ENCODE measurements at regions not wholly inside any gene's neighbourhood (a gene's known extent, or its start where the extent isn't known, plus 50 kb on each side); places are given as distances from the start of the nearest gene placed in this dataset.

DNA sequence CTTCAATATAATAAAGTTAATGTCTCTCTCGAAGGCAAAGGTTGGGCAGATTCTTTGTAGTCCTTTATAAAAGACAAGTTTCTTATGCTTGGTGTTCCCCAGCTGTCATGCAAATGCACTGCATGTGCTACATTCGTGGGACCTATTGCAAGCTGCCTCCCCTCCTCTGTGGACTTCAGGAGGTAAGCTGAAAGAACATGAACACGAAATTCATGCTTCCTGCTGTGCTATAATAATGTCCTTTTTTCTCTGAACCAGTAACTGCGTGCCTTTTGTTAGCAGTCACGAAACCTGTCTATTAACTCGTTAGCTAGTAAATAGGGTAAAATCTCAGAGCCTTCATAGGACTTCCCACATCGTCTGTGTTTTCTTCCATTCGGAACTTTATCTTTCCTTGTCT, 363.5 kb downstream of the CDH9 start:
- no peak for DNase-seq

DNA sequence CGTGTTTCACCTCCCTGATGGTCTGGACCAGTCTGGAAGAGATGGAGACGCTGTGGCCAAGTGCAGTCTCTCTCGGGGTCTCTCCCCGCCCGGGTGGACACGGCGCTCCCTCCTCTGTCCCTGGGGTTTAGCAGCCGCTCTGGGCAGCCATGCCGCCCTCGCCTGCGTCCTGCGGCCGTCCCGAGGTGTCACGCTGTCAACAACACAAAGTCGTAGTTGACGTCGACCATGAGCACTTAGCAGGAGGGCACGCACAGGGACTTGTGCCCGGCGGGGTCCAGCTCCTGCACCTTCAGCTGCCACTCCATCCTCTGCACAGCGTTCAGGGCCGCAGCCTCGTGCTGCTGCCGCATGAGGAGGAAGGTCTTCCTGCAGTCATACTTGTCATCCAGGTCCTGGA, 368.9 kb downstream of the CDH9 start:
- no peak for DNase-seq

GRCh38 chr5:26669031-26669430, 369.4 kb downstream of the CDH9 start:
- DNase-seq, result no peak

GRCh38 chr5:26666371-26666770, 372.0 kb downstream of the CDH9 start:
- no peak for DNase-seq

DNA sequence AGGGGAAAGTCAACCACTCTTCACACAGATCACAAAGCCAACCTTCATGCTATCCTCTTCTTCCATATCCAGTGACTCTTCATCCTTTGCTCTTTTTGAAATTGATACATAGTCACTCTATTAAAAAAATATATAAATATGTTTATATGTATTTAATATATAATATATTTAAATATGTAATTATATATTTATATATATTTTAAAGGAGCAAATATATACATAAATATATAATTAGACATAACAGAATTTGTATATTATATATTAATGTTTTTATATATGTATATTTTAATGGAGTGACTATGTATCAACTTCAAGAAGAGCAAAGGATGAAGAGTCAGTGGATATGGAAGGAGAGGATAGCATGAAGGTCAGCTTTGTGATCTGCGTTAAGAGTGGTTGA, 374.9 kb downstream of the CDH9 start:
- DNase-seq, result no peak

- DNase-seq, result no peak
Observed at GRCh38 chr5:26662806-26663360, 375.5 kb downstream of the CDH9 start.

DNA sequence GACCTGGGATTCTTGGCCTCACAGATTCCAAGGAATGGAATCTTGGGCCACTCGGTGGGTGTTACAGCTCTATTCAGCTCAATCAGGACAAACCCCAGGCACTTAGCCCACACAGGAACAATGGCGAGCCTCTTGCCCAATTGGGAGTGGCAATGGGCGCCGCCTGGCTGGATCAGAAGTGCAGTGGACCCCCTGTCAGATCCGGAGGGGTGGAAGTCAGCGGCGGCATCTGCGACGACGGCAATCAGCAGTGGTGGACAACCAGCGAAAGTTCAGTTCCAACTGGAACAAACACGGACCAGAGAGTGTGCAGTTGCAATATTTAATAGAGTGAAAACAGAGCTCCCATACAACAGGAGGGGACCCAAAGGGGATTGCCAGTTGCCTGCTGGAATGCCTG, 378.3 kb downstream of the CDH9 start:
- no peak for DNase-seq

DNA sequence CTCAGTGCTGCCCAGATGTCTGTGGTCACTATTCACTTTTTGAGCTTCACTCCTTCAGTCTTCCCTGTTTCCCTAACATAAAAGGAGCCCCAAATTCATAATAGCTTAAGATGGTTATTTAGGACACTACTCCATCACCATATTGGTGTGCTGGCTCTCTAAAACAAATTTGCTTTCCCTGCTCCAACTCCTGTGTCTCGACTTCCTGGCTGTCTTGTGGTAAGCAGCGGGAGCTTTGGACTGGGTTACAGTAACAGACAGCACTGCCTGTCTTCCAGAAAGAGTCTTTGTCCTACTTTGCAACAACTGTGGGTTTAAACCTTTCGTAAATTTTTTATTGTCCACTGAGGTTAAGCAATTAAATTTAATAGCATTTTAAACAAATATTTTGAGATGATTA, 389.4 kb downstream of the CDH9 start:
- peak in 2 of 3 donors; percentile 1 to 20 for DNase-seq

- no peak for DNase-seq
Observed at GRCh38 chr5:26647781-26648180, 390.6 kb downstream of the CDH9 start.

GRCh38 chr5:26645659-26646058, 392.7 kb downstream of the CDH9 start:
- no peak for DNase-seq

DNA sequence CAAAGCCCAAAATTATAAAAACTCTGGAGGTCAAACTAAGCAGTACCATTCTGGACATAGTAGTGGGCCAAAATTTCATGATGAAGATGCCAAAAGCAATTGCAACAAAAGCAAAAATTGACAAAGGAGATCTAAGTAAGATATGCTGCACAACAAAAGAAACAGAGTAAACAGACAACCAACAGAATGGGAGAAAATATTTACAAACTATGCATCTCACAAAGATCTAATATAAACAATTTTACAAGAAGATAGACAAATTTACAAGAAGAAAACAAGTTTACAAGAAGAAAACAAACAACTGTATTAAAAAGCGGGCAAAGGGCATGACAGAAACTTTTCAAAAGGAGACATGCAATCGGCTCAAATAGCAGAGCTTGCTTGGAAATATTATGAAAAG, 396.9 kb downstream of the CDH9 start:
- DNase-seq, result no peak

- DNase-seq, result no peak
Observed at GRCh38 chr5:26625099-26625498, 413.3 kb downstream of the CDH9 start.

- no peak for DNase-seq
Observed at GRCh38 chr5:26622947-26623346, 415.4 kb downstream of the CDH9 start.

DNA sequence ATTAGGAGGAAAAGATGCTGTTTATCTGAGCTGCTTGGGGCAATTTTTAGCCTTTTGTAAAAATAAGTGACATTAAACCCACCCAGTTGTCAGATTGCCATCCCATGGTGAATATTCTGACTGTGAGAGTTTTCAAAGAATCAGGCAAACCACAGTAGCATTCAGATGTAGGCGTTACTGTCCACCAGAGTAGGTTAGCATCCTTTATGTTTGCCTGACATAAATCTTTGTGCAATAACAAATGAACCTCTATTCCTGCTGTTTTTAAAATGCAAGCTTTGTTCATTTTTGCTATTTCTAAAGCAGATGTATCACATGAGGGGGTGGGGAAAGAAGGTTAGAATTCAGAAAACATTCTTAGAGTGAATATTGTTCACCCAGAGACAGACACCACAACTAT, 427.8 kb downstream of the CDH9 start:
- DNase-seq, result no peak

- DNase-seq, result no peak
Observed at GRCh38 chr5:26601563-26601962, 436.8 kb downstream of the CDH9 start.

DNA sequence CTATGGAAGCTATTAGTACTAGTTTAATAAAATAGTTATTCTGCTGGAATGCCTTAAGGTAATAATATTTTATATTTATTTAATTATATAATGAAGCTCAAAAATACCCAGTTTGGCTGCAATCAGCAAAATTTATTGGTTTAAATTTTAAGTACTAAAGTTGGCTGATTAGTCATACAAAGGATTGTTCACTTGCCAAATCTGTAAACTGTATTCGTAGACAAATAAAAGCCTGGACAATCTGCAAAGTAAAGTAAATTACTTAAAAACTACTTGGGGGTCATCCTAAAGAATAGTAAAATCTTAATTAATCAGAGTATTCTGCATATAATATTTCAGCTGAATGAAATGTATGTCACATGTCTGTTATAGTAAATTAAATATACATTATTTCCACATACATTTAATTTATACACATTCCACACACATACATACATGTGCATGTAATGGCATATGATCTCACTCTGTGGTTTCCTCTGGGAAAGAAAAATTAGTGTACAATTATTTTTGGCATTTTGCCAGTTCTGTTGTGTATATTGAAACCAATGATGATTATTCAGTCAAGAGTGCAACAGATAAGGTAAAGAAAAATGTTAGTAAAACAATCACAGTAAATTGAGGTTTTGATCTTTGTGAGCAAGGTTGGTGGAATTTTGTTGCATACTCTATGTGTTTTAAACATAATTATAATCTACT, 455.9 kb downstream of the CDH9 start:
- no peak for DNase-seq

DNA sequence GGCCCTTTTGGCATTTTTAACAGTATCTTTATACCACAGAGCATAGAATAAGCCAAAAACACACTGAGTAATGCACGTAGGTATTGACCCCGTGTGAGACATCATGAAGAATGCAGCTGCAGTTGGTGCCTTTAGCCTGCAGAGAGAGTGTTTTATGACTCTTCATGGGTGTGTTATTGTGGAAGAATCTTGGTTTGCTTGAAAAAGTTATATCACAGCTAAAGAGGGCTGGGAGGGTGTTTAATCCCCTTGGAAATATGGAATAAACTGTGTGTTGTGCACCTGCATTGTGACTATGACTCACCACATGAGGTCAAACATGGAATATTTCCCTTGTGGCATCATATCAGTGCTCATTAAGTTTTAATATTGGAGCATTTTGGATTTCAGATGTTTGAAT, 458.7 kb downstream of the CDH9 start:
- DNase-seq, result no peak

DNA sequence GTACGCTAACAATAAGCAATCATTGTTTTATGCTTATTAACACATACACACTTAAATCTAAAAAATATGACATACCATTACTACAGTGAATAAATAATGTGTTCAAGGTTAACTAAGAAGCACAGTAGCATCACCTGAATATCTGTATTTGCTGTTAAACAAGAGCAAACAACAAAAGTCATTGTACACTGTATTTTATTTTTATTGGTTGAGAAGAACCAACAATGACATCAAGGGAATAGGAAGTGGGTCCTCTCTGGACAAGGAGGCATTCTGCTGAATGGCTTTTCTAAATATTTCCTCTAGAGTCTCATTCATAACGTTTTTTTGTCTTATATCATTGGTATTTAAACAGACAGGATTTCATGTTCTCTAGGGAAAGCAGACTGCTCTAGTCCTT, 460.4 kb downstream of the CDH9 start:
- no peak for DNase-seq

GRCh38 chr5:26572480-26572879, 465.9 kb downstream of the CDH9 start:
- DNase-seq, result no peak

- no peak for DNase-seq
Observed at GRCh38 chr5:26569929-26570258, 468.5 kb downstream of the CDH9 start.

DNA sequence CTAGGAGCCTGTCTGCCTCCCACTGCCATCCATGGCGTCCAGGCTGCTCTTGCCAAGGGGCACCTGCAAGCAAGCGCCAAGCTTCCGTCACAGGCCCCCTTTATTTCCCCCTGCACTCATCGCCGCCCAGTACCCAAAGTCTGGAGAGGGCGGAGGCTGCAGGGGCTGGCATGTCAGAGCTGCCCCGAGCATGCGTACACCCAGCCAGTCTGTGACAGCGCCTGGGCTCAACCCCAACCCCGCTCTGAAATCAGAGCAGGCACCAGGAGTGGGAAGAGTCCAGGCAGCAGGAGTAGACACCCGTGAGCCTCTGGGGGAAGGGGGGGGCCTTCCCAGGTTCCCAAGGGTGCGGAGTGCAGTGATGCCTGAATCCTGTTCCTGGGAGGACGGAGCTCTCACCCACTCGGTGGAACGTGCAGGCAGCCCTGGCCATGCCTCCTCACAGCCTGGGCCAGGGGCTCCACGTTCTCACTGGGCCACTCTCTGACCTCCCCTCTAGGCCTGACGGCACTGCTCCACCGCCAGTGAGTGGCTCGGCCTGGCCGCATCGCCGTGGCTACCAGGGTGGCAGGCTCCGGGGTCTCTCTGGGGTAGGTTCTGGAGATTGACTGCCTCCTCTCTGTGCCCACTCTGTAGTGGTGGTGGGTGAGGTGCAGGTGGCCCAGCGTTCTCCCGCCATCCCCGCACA, 469.0 kb downstream of the CDH9 start:
- DNase-seq, result no peak

DNA sequence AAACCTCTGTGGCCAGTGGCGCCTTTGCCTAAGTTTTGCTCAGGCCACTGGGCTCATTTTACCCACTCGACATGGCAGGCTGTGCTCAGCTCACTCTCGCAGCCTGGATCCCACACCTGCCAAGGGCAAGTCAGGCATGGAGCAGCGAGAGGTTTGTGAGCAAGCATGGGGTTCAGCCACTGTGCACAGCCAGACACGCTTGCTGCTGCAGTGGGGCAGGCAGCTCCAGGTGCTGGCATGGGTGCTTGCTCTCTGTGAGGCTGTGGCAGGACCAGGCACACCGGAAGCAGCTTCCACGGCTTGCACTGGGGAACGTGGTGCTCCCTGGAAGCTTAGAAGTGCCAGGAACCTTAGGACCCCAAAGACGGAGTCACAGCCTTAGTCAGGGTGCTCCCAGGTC, 470.1 kb downstream of the CDH9 start:
- no peak for DNase-seq

DNA sequence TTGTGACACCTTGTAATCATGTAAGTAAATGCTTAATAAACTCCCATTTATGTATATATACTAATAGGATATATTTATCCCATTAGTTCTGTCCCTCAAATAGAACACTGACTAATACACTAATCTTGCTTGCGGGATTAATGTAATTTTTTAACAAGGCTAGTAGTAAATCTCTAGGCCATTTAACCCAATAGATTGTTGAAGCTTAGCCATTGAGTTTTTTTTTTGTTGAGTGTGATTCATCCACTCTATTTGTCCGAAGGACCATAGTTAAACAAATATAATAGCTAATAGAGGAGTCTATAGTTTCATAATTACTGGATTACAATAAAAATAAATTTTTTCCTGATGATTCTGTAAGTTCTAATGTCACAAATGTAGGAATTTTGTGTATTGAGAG, 474.4 kb downstream of the CDH9 start:
- DNase-seq, result no peak

- DNase-seq, result peak in 2 of 3 donors; percentile 1 to 5
Observed at GRCh38 chr5:26553079-26553478, 485.3 kb downstream of the CDH9 start.
